Spinal cord (tissue), 9 donors: ENCODE measurements at regions not wholly inside any gene's neighbourhood (a gene's known extent, or its start where the extent isn't known, plus 50 kb on each side); places are given as distances from the start of the nearest gene placed in this dataset.

ENCODE experiments used
- DNase-seq, 6 donors: peaks; one replicate each; pipeline versions ENCODE4 v3.0.0 to v3.0.0-alpha.2; 2013 to 2015; ENCODE audit warnings: low spot score in 6 of 6, low read depth in 4 of 6
- H3K27ac ChIP-seq: one replicate; pipeline ENCODE4 v1.5.1; 2013; ENCODE audit warnings: low read depth, low read length, control low read depth
- H3K27me3 ChIP-seq: one replicate; pipeline ENCODE4 v1.6.1; 2013; ENCODE audit warnings: low read length; ENCODE audit not compliant: control insufficient read depth, insufficient read depth
- H3K36me3 ChIP-seq: one replicate; pipeline ENCODE4 v1.6.1; 2013; ENCODE audit warnings: low read length; ENCODE audit not compliant: control insufficient read depth, insufficient read depth
- H3K4me1 ChIP-seq: one replicate; pipeline ENCODE4 v1.6.1; 2013; ENCODE audit warnings: low read length; ENCODE audit not compliant: control insufficient read depth, insufficient read depth
- H3K4me3 ChIP-seq: one replicate; pipeline ENCODE4 v1.5.1; 2013; ENCODE audit warnings: low read depth, low read length, control low read depth
- H3K9me3 ChIP-seq: one replicate; pipeline ENCODE4 v1.6.1; 2013; ENCODE audit warnings: low read length; ENCODE audit not compliant: control insufficient read depth, insufficient read depth
- WGBS: methylation state at CpG from one replicate; pipeline ENCODE4 v1.1.5; 2013; ENCODE audit warnings: missing lambda C conversion rate; ENCODE audit not compliant: insufficient coverage; 5-methylcytosine and 5-hydroxymethylcytosine counted together
- donor health status: healthy.

- no peak for DNase-seq
- H3K4me1 ChIP-seq: no peaks in the 10 kb centered on the region
- WGBS: 100% methylated on average over 1 of the region's 2 CpGs
- no peak overlapping the region for H3K4me3 ChIP-seq
- H3K9me3 ChIP-seq: no peaks in the 10 kb centered on the region
- H3K27me3 ChIP-seq: no peaks in the 10 kb centered on the region
- H3K27ac ChIP-seq: no peak overlapping the region
- H3K36me3 ChIP-seq: no peaks in the 10 kb centered on the region
These were observed 358.1 kb upstream of the CRIM1 start for GRCh38 chr2:35997488-35997887.

- Histone ChIP-seq H3K36me3 (no peaks in the 10 kb centered on the region), H3K27ac (no peak overlapping the region), H3K27me3 (no peaks in the 10 kb centered on the region), H3K4me1 (no peaks in the 10 kb centered on the region), H3K4me3 (no peak overlapping the region), H3K9me3 (no peaks in the 10 kb centered on the region)
- DNase-seq: no peak
- WGBS: 23% methylated on average over 3 of the region's 4 CpGs
These were observed 366.1 kb upstream of the CRIM1 start for GRCh38 chr2:35989503-35989902.

- H3K4me1 ChIP-seq: no peaks in the 10 kb centered on the region
- no peak overlapping the region for H3K27ac ChIP-seq
- no peaks in the 10 kb centered on the region for H3K27me3 ChIP-seq
- no peaks in the 10 kb centered on the region for H3K9me3 ChIP-seq
- no peaks in the 10 kb centered on the region for H3K36me3 ChIP-seq
- H3K4me3 ChIP-seq: no peak overlapping the region
- DNase-seq: peak in 1 of 6 donors; percentile 2
These were observed 366.5 kb upstream of the CRIM1 start for GRCh38 chr2:35989040-35989439.

- no peaks in the 10 kb centered on the region for H3K9me3 ChIP-seq
- H3K36me3 ChIP-seq: no peaks in the 10 kb centered on the region
- no peak overlapping the region for H3K27ac ChIP-seq
- no peak for DNase-seq
- WGBS: 100% methylated on average over 2 of the region's 2 CpGs
- H3K4me1 ChIP-seq: no peaks in the 10 kb centered on the region
- H3K27me3 ChIP-seq: no peaks in the 10 kb centered on the region
- H3K4me3 ChIP-seq: no peak overlapping the region
These were observed 368.7 kb upstream of the CRIM1 start for GRCh38 chr2:35986871-35987270.

- Histone ChIP-seq H3K4me3 (no peak overlapping the region), H3K36me3 (no peaks in the 10 kb centered on the region), H3K27me3 (no peaks in the 10 kb centered on the region), H3K9me3 (no peaks in the 10 kb centered on the region), H3K27ac (no peak overlapping the region), H3K4me1 (no peaks in the 10 kb centered on the region)
- DNase-seq: no peak
- WGBS: no CpG with 5 or more reads among the region's 1 CpG
These were observed 377.4 kb upstream of the CRIM1 start for GRCh38 chr2:35978218-35978617.

- 91% methylated on average over 5 of the region's 5 CpGs for WGBS
- Histone ChIP-seq H3K4me3 (no peak overlapping the region), H3K4me1 (no peaks in the 10 kb centered on the region), H3K9me3 (no peaks in the 10 kb centered on the region), H3K27me3 (no peaks in the 10 kb centered on the region), H3K27ac (no peak overlapping the region), H3K36me3 (no peaks in the 10 kb centered on the region)
- DNase-seq: no peak
These were observed 379.0 kb upstream of the CRIM1 start for GRCh38 chr2:35976611-35977010.

- peak in 1 of 6 donors; percentile 24 for DNase-seq
- H3K4me1 ChIP-seq: no peaks in the 10 kb centered on the region
- H3K36me3 ChIP-seq: no peaks in the 10 kb centered on the region
- 36% methylated on average over 3 of the region's 4 CpGs for WGBS
- H3K9me3 ChIP-seq: no peaks in the 10 kb centered on the region
- no peak overlapping the region for H3K4me3 ChIP-seq
- no peak overlapping the region for H3K27ac ChIP-seq
- no peaks in the 10 kb centered on the region for H3K27me3 ChIP-seq
These were observed 381.8 kb upstream of the CRIM1 start for GRCh38 chr2:35973737-35974132.

GRCh38 chr2:35973132-35973736 is 382.3 kb upstream of the CRIM1 start:
- Histone ChIP-seq H3K4me1 (no peaks in the 10 kb centered on the region), H3K4me3 (no peak overlapping the region), H3K36me3 (no peaks in the 10 kb centered on the region), H3K27ac (no peak overlapping the region), H3K27me3 (no peaks in the 10 kb centered on the region), H3K9me3 (no peaks in the 10 kb centered on the region)
- peak in 2 of 6 donors; percentile 13 to 26 for DNase-seq
- WGBS: no CpG with 5 or more reads among the region's 1 CpG

- Histone ChIP-seq H3K27me3 (no peaks in the 10 kb centered on the region), H3K27ac (no peak overlapping the region), H3K4me3 (no peak overlapping the region), H3K4me1 (no peaks in the 10 kb centered on the region), H3K36me3 (no peaks in the 10 kb centered on the region), H3K9me3 (no peaks in the 10 kb centered on the region)
- DNase-seq: peak in 1 of 6 donors; percentile 41
- WGBS: 60% methylated on average over 2 of the region's 3 CpGs
These were observed 391.8 kb upstream of the CRIM1 start for GRCh38 chr2:35963824-35964223.

GRCh38 chr2:35963357-35963756 is 392.2 kb upstream of the CRIM1 start:
- no CpG with 5 or more reads among the region's 2 CpGs for WGBS
- Histone ChIP-seq H3K9me3 (no peaks in the 10 kb centered on the region), H3K27me3 (no peaks in the 10 kb centered on the region), H3K4me1 (no peaks in the 10 kb centered on the region), H3K27ac (no peak overlapping the region), H3K4me3 (no peak overlapping the region), H3K36me3 (no peaks in the 10 kb centered on the region)
- DNase-seq: peak in 2 of 6 donors; percentile 35 to 81
